GM12873 (cell line): ENCODE measurements at regions not wholly inside any gene's neighbourhood (a gene's known extent, or its start where the extent isn't known, plus 50 kb on each side); places are given as distances from the start of the nearest gene placed in this dataset.

ENCODE experiments used
- CTCF ChIP-seq: IDR thresholded peaks from 2 replicates; pipeline ENCODE4 v1.5.1; 2012; ENCODE audit warnings: low read depth, mild to moderate bottlenecking, moderate library complexity, low read length, control low read depth; ENCODE audit not compliant: insufficient read depth; ENCODE audit errors: missing control alignments

- TF ChIP-seq CTCF, result no peak
Observed at GRCh38 chr4:159779716-159780115, 676.8 kb downstream of the RAPGEF2 start.

- no peak for TF ChIP-seq CTCF
Observed at GRCh38 chr4:159780196-159780922, 677.5 kb downstream of the RAPGEF2 start.

GRCh38 chr4:159787901-159788300 is 685.0 kb downstream of the RAPGEF2 start:
- no peak for TF ChIP-seq CTCF

GRCh38 chr4:159791334-159791733 is 688.5 kb downstream of the RAPGEF2 start:
- TF ChIP-seq CTCF, result no peak

- no peak for TF ChIP-seq CTCF
Observed at GRCh38 chr4:159823743-159824142, 720.9 kb downstream of the RAPGEF2 start.

GRCh38 chr4:159828687-159829086 is 725.8 kb downstream of the RAPGEF2 start:
- no peak for TF ChIP-seq CTCF

- TF ChIP-seq CTCF, result no peak
Observed at GRCh38 chr4:159829184-159829583, 726.3 kb downstream of the RAPGEF2 start.
